Panc1 (cell line): ENCODE measurements at regions not wholly inside any gene's neighbourhood (a gene's known extent, or its start where the extent isn't known, plus 50 kb on each side); places are given as distances from the start of the nearest gene placed in this dataset.

ENCODE experiments used
- CTCF ChIP-seq: fragments of 450-650 bp; IDR thresholded peaks from 2 replicates; pipeline ENCODE4 v1.5.1; 2017; ENCODE audit warnings: mild to moderate bottlenecking
- POLR2AphosphoS5 ChIP-seq: IDR thresholded peaks from 2 replicates; pipeline ENCODE4 v1.6.1; 2012; ENCODE audit warnings: mild to moderate bottlenecking, low read depth, low read length, moderate library complexity

- TF ChIP-seq CTCF, result no peak
- TF ChIP-seq POLR2AphosphoS5, result no peak
These were observed 228.9 kb downstream of the ACKR3 start for GRCh38 chr2:236798491-236798890.
